GM12878 (cell line): ENCODE measurements at regions not wholly inside any gene's neighbourhood (a gene's known extent, or its start where the extent isn't known, plus 50 kb on each side); places are given as distances from the start of the nearest gene placed in this dataset.

ENCODE experiments used
- ATAC-seq: fragments of 200-7000 bp; cut with Tn5 transposase; 3 replicates; pipeline ENCODE4 v1.9.1; 2020; ENCODE audit warnings: mild to moderate bottlenecking, moderate library complexity
- BruUV-seq: library from RNA; stranded (reverse); fragments of 400-500 nt; replicated peaks from 2 replicates; lab custom pipeline; 2021; lab: Mats Ljungman, UMichigan
- CTCF ChIA-PET: fragments of 300-600 bp; sonication (Branson Sonifier 250); formaldehyde crosslinking; extraction: SDS; loops from one replicate; lab custom pipeline; 2021; ENCODE audit warnings: inconsistent platforms; lab: Yijun Ruan, JAX
- POLR2A ChIA-PET: fragments of 350-600 bp; formaldehyde crosslinking; extraction: SDS; loops from one replicate; lab custom pipeline; 2021; ENCODE audit warnings: inconsistent platforms; lab: Charles Lee
- RAD21 ChIA-PET: fragments of 300-600 bp; sonication (Branson Sonifier 250); formaldehyde crosslinking; loops from one replicate; lab custom pipeline; 2023; ENCODE audit warnings: antibody characterized with exemption; ENCODE audit not compliant: unreplicated experiment; lab: Charles Lee
- SMC1A ChIA-PET: fragments of 300-600 bp; sonication (Branson Sonifier 250); formaldehyde crosslinking; loops from one replicate; lab custom pipeline; 2023; ENCODE audit not compliant: unreplicated experiment, uncharacterized antibody; lab: Charles Lee
- DNase-seq: peaks from one replicate; pipeline ENCODE4 v3.0.0-alpha.2; 2011; ENCODE audit warnings: low read depth, low spot score
- FAIRE-seq: peaks from 3 replicates; lab custom pipeline; 2011; peaks lifted over from hg19 to GRCh38; lab: Jason Lieb, UNC
- H2AFZ ChIP-seq: 2 replicates; pipeline ENCODE4 v1.6.0; 2011; ENCODE audit warnings: low read depth, low read length, control low read depth; ENCODE audit not compliant: control insufficient read depth
- H3K27ac ChIP-seq: 2 replicates; pipeline ENCODE4 v1.5.1; 2011; ENCODE audit warnings: control low read depth; ENCODE audit not compliant: control insufficient read depth, insufficient read depth
- H3K27me3 ChIP-seq, 2 experiments: replicated peaks in 1 of 2; 2 replicates each; pipeline versions ENCODE4 v1.6.0 to v1.6.1; 2011; ENCODE audit warnings: low read length in 1 of 2; ENCODE audit not compliant: control insufficient read depth in 2 of 2, insufficient read depth in 2 of 2
- H3K36me3 ChIP-seq, 2 experiments: 2 replicates each; pipeline ENCODE4 v1.5.1; 2011; ENCODE audit warnings: low read length in 1 of 2; ENCODE audit not compliant: control insufficient read depth in 2 of 2, insufficient read depth in 2 of 2
- H3K4me1 ChIP-seq: 2 replicates; pipeline ENCODE4 v1.6.1; 2011; ENCODE audit warnings: mild to moderate bottlenecking, low read length, moderate library complexity, mixed read lengths; ENCODE audit not compliant: control insufficient read depth, insufficient read depth
- H3K4me2 ChIP-seq: 2 replicates; pipeline ENCODE4 v1.6.0; 2011; ENCODE audit warnings: control low read depth; ENCODE audit not compliant: control insufficient read depth, insufficient read depth
- H3K4me3 ChIP-seq: fragments of 200-600 bp; sonication (generic); 2 replicates; pipeline ENCODE4 v1.5.1; 2016
- H3K79me2 ChIP-seq: 2 replicates; pipeline ENCODE4 v1.6.0; 2011; ENCODE audit warnings: low read length; ENCODE audit not compliant: control insufficient read depth, insufficient read depth
- H3K9ac ChIP-seq: 2 replicates; pipeline ENCODE4 v1.8.0; 2011; ENCODE audit warnings: low read length, control low read depth, mixed read lengths; ENCODE audit not compliant: control insufficient read depth, insufficient read depth
- H3K9me3 ChIP-seq: replicated peaks from 3 replicates; pipeline ENCODE4 v1.5.1; 2011; ENCODE audit warnings: mild to moderate bottlenecking, low read length; ENCODE audit not compliant: control insufficient read depth, insufficient read depth
- H4K20me1 ChIP-seq: 2 replicates; pipeline ENCODE4 v1.6.0; 2011; ENCODE audit not compliant: control insufficient read depth, insufficient read depth
- CREM ChIP-seq: IDR thresholded peaks from 2 replicates; pipeline ENCODE4 v1.6.1; 2014; ENCODE audit warnings: antibody characterized with exemption, low read depth
- EED ChIP-seq: sonication (generic); IDR thresholded peaks from 2 replicates; pipeline ENCODE4 v1.6.1; 2016; ENCODE audit warnings: antibody characterized with exemption, low read depth
- EGR1 ChIP-seq, 2 experiments: IDR thresholded peaks; 1 replicate in 1 of 2; 2 replicates in 1 of 2; pipeline ENCODE4 v1.6.1; 2011 to 2012; ENCODE audit warnings: low read depth in 2 of 2, low read length in 2 of 2, borderline replicate concordance in 1 of 2, mild to moderate bottlenecking in 1 of 2, moderate library complexity in 1 of 2
- EZH2 ChIP-seq: IDR thresholded peaks from 2 replicates; pipeline ENCODE4 v1.6.1; 2012; ENCODE audit warnings: low read depth, mild to moderate bottlenecking, control low read depth, inconsistent platforms, low read length, borderline replicate concordance; ENCODE audit not compliant: control insufficient read depth
- PAX5 ChIP-seq: IDR thresholded peaks from 2 replicates; pipeline ENCODE4 v1.6.1; 2011; ENCODE audit warnings: low read depth, low read length, borderline replicate concordance
- SIX5 ChIP-seq: IDR thresholded peaks from 2 replicates; pipeline ENCODE4 v1.6.1; 2011; ENCODE audit warnings: mild to moderate bottlenecking, low read depth, low read length, moderate library complexity; ENCODE audit not compliant: severe bottlenecking
- SREBF2 ChIP-seq: IDR thresholded peaks from 2 replicates; pipeline ENCODE4 v1.6.1; 2012; ENCODE audit warnings: mild to moderate bottlenecking, low read length
- ZNF24 ChIP-seq: fragments of 450-650 bp; IDR thresholded peaks from 2 replicates; pipeline ENCODE4 v1.6.1; 2017; ENCODE audit warnings: antibody characterized with exemption, mild to moderate bottlenecking
- ZZZ3 ChIP-seq: IDR thresholded peaks from 2 replicates; pipeline ENCODE4 v1.6.1; 2011; ENCODE audit warnings: low read depth; ENCODE audit not compliant: control insufficient read depth, insufficient read length
- WGBS: methylation state at CpG from one replicate; pipeline ENCODE4 v1.1.6; 2016; ENCODE audit warnings: low lambda C conversion rate; ENCODE audit not compliant: insufficient replicate concordance, insufficient coverage; ENCODE audit errors: missing lambda C conversion rate; 5-methylcytosine and 5-hydroxymethylcytosine counted together
- in situ Hi-C: fragments of 300-500 bp; cut with MboI; formaldehyde crosslinking; loops from 9 replicates; pipeline ENCODE4 v1.14.3; 2018; ENCODE audit warnings: mixed read lengths
- intact Hi-C: fragments of 100-400 bp; cut with micrococcal nuclease; formaldehyde crosslinking; loops from one replicate; pipeline ENCODE4 v1.14.2; 2022; ENCODE audit not compliant: unreplicated experiment
- TF ChIP-seq, protein P1 (sequence below): IDR thresholded peaks from 2 replicates; pipeline ENCODE4 v1.6.1; 2011; ENCODE audit warnings: borderline replicate concordance, low read depth, mild to moderate bottlenecking, moderate library complexity, mixed read lengths, low read length; ENCODE audit not compliant: insufficient read depth; ENCODE audit errors: extremely low read length
- TF ChIP-seq, protein P2 (sequence below): IDR thresholded peaks from 2 replicates; pipeline ENCODE4 v1.6.1; 2012; ENCODE audit warnings: mild to moderate bottlenecking, low read depth, low read length
- TF ChIP-seq, protein P3 (sequence below): fragments of 450-650 bp; IDR thresholded peaks from 2 replicates; pipeline ENCODE4 v1.6.1; 2016; ENCODE audit warnings: mild to moderate bottlenecking
- TF ChIP-seq, protein P4 (sequence below): IDR thresholded peaks from 2 replicates; pipeline ENCODE4 v1.6.1; 2012; ENCODE audit warnings: low read depth, low read length, improper control_type of control experiment

DNA sequence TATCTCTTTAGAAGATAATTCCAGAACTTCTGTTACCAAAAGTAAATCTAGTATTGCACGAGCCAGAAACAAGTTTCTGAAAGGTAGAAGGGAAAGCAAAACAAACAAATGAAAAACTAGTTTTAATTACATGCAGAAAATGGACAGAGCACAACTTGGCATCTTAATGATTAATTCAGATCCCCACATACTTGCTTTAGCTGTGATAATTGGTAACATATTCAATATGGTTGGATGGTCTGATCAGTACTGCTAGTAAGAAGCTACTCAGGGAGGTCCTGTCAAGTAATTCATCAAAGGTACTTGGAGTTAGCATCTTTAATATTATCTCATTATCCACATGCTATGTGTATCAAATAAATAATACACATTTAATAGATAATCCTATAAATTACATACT, 204.3 kb downstream of the TRAM1L1 start:
- H4K20me1 ChIP-seq: no peaks in the 10 kb centered on the region
- no peak overlapping the region for H3K9ac ChIP-seq
- no peaks in the 10 kb centered on the region for H3K4me1 ChIP-seq
- DNase-seq (no peak), FAIRE-seq (no peak), ATAC-seq (no peak)
- ChIA-PET SMC1A (no interaction called here), POLR2A (no interaction called here), CTCF (no interaction called here), RAD21 (no interaction called here)
- no peak overlapping the region for H3K4me3 ChIP-seq
- BruUV-seq: no TSS peak
- no peaks in the 10 kb centered on the region for H3K27me3 ChIP-seq
- in situ Hi-C loops (no loop called here), intact Hi-C loops (no loop called here)
- H3K79me2 ChIP-seq: no peaks in the 10 kb centered on the region
- no peak overlapping the region for H3K4me2 ChIP-seq
- 0% methylated on average over 1 of the region's 1 CpG for WGBS
- no peaks in the 10 kb centered on the region for H3K9me3 ChIP-seq
- H3K36me3 ChIP-seq: no peaks in the 10 kb centered on the region
- no peak for TF ChIP-seq ZNF24
- TF ChIP-seq, protein P1, sequence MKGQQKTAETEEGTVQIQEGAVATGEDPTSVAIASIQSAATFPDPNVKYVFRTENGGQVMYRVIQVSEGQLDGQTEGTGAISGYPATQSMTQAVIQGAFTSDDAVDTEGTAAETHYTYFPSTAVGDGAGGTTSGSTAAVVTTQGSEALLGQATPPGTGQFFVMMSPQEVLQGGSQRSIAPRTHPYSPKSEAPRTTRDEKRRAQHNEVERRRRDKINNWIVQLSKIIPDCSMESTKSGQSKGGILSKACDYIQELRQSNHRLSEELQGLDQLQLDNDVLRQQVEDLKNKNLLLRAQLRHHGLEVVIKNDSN: no peak
- no peak for TF ChIP-seq SIX5
- TF ChIP-seq EGR1 (IDR thresholded peaks at IDR 0.05; ENCODE audit: borderline replicate concordance in 1 of 2, low read depth in 2 of 2, low read length in 2 of 2): no peak
- TF ChIP-seq, protein P2, sequence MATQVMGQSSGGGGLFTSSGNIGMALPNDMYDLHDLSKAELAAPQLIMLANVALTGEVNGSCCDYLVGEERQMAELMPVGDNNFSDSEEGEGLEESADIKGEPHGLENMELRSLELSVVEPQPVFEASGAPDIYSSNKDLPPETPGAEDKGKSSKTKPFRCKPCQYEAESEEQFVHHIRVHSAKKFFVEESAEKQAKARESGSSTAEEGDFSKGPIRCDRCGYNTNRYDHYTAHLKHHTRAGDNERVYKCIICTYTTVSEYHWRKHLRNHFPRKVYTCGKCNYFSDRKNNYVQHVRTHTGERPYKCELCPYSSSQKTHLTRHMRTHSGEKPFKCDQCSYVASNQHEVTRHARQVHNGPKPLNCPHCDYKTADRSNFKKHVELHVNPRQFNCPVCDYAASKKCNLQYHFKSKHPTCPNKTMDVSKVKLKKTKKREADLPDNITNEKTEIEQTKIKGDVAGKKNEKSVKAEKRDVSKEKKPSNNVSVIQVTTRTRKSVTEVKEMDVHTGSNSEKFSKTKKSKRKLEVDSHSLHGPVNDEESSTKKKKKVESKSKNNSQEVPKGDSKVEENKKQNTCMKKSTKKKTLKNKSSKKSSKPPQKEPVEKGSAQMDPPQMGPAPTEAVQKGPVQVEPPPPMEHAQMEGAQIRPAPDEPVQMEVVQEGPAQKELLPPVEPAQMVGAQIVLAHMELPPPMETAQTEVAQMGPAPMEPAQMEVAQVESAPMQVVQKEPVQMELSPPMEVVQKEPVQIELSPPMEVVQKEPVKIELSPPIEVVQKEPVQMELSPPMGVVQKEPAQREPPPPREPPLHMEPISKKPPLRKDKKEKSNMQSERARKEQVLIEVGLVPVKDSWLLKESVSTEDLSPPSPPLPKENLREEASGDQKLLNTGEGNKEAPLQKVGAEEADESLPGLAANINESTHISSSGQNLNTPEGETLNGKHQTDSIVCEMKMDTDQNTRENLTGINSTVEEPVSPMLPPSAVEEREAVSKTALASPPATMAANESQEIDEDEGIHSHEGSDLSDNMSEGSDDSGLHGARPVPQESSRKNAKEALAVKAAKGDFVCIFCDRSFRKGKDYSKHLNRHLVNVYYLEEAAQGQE: no peak
- TF ChIP-seq EED: no peak
- TF ChIP-seq, protein P3, sequence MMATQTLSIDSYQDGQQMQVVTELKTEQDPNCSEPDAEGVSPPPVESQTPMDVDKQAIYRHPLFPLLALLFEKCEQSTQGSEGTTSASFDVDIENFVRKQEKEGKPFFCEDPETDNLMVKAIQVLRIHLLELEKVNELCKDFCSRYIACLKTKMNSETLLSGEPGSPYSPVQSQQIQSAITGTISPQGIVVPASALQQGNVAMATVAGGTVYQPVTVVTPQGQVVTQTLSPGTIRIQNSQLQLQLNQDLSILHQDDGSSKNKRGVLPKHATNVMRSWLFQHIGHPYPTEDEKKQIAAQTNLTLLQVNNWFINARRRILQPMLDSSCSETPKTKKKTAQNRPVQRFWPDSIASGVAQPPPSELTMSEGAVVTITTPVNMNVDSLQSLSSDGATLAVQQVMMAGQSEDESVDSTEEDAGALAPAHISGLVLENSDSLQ: no peak
- TF ChIP-seq ZZZ3: no peak
- TF ChIP-seq, protein P4, sequence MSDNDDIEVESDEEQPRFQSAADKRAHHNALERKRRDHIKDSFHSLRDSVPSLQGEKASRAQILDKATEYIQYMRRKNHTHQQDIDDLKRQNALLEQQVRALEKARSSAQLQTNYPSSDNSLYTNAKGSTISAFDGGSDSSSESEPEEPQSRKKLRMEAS: no peak
- TF ChIP-seq PAX5: no peak
- TF ChIP-seq EZH2: no peak
- no peak for TF ChIP-seq CREM
- TF ChIP-seq SREBF2: no peak
- no peak overlapping the region for H2AFZ ChIP-seq
- H3K27ac ChIP-seq: no peak overlapping the region
